HCT116 (cell line): ENCODE measurements at regions not wholly inside any gene's neighbourhood (a gene's known extent, or its start where the extent isn't known, plus 50 kb on each side); places are given as distances from the start of the nearest gene placed in this dataset.

Experiments
- ATF3 ChIP-seq: IDR thresholded peaks from 2 replicates; pipeline ENCODE4 v1.6.1; 2012
- CTCF ChIP-seq, 3 experiments: fragments of 200-600 bp in 1 of 3; sonication (generic) in 1 of 3; IDR thresholded peaks in 2 of 3; conservative IDR thresholded peaks in 1 of 3; 2 replicates each; pipeline ENCODE4 v1.5.1; 2012 to 2017; ENCODE audit warnings: low read depth in 2 of 3, low read length in 2 of 3, antibody characterized with exemption in 1 of 3, borderline replicate concordance in 1 of 3, control low read depth in 1 of 3, mild to moderate bottlenecking in 1 of 3, mixed read lengths in 1 of 3, mixed run types in 1 of 3, moderate library complexity in 1 of 3; ENCODE audit not compliant: insufficient read depth in 1 of 3
- EGR1 ChIP-seq: IDR thresholded peaks from 2 replicates; pipeline ENCODE4 v1.6.1; 2012; ENCODE audit warnings: low read depth
- POLR2A ChIP-seq: IDR thresholded peaks from 2 replicates; pipeline ENCODE4 v1.7.0; 2011; ENCODE audit warnings: borderline replicate concordance; ENCODE audit not compliant: insufficient read depth, insufficient read length; ENCODE audit errors: extremely low read depth
- POLR2AphosphoS5 ChIP-seq: IDR thresholded peaks from 2 replicates; pipeline ENCODE4 v1.6.1; 2011; ENCODE audit warnings: mild to moderate bottlenecking, low read depth, low read length, moderate library complexity
- RAD21 ChIP-seq: IDR thresholded peaks from 2 replicates; pipeline ENCODE4 v1.6.1; 2012; ENCODE audit warnings: low read depth, mild to moderate bottlenecking

- TF ChIP-seq CTCF (IDR thresholded peaks at IDR 0.05 in 2 of 3, conservative IDR thresholded peaks at IDR 0.05 in 1 of 3; ENCODE audit: borderline replicate concordance in 1 of 3, insufficient read depth in 1 of 3, low read depth in 2 of 3, low read length in 2 of 3): no peak
- no peak for TF ChIP-seq POLR2A
- TF ChIP-seq RAD21: no peak
- no peak for TF ChIP-seq ATF3
- TF ChIP-seq POLR2AphosphoS5: no peak
- no peak for TF ChIP-seq EGR1
Measured at GRCh38 chrX:112967341-112967740, 126.7 kb upstream of the AMOT start.
